GM12874 (cell line): ENCODE measurements at regions not wholly inside any gene's neighbourhood (a gene's known extent, or its start where the extent isn't known, plus 50 kb on each side); places are given as distances from the start of the nearest gene placed in this dataset.

Source experiments
- CTCF ChIP-seq: IDR thresholded peaks from 2 replicates; pipeline ENCODE4 v1.5.1; 2011; ENCODE audit warnings: low read depth, mild to moderate bottlenecking, control low read depth, low read length, moderate library complexity; ENCODE audit not compliant: insufficient read depth

- no peak for TF ChIP-seq CTCF
These were observed 448.9 kb upstream of the DPH6 start for GRCh38 chr15:35994876-35995275.

- TF ChIP-seq CTCF: no peak
These were observed 453.0 kb upstream of the DPH6 start for GRCh38 chr15:35998663-35999602.

DNA sequence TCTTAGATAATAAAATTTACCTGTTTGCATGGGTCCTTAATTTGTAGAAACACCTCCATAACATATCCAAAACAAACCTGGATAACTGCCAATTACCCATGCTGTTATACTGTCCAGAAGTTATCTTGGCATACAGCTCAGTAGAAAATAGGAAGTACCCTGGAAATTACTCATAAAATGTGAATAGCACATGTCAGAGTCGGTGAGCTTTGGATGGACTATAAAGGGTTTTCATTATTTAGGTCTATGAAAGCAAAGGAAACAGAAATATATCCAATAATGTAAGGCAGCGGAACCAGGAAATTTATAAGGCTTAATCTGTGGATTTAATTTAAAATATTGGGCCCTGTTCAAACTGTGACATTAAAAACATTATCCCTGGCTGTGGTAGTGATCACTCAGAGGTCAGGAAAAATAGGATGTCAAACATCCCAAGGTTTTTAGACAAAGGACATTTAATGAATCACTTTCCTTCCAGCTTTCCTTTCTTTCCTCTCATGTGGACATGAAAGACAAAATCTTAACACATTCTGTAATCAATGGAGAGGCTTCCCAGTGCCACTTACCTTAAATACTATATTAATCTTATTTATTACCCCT is 459.0 kb upstream of the DPH6 start:
- TF ChIP-seq CTCF: no peak

- no peak for TF ChIP-seq CTCF
These were observed 459.6 kb upstream of the DPH6 start for GRCh38 chr15:36005542-36005941.

DNA sequence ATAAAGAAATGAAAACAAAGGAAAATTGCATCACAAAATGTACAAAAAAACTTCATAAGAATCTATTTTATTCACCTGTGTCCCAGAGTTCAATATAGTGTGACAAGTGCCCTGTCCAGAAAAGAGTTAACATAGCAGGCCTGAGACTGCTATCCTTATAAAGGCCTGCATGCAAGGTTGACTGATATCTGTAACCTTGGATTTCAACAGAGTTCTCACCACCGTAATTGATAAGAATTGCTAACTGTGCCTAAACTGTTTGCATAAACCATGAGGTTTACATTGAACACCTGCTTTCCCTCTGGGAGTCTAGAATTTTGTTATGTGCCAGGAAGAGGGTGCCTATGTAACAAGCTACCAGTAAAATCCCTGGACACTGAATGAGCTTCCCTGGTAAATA is 461.7 kb upstream of the DPH6 start:
- TF ChIP-seq CTCF: no peak

GRCh38 chr15:36008719-36009118 is 462.8 kb upstream of the DPH6 start:
- TF ChIP-seq CTCF: no peak

- TF ChIP-seq CTCF: no peak
These were observed 478.2 kb upstream of the DPH6 start for GRCh38 chr15:36024031-36024688.
